GM23338 (cell line): ENCODE measurements at regions not wholly inside any gene's neighbourhood (a gene's known extent, or its start where the extent isn't known, plus 50 kb on each side); places are given as distances from the start of the nearest gene placed in this dataset.

Experiments
- ATAC-seq: fragments of 200-7000 bp; cut with Tn5 transposase; 3 replicates; pipeline ENCODE4 v1.9.1; 2020
- DNase-seq: peaks from one replicate; pipeline ENCODE4 v3.0.0-alpha.2; 2015; ENCODE audit warnings: low spot score
- H2AFZ ChIP-seq: fragments of 200-600 bp; sonication (generic); 2 replicates; pipeline ENCODE4 v1.8.0; 2016; ENCODE audit warnings: antibody characterized with exemption, mild to moderate bottlenecking, moderate library complexity
- H3F3A ChIP-seq: fragments of 200-600 bp; sonication (generic); replicated peaks from 2 replicates; pipeline ENCODE4 v1.8.0; 2017; ENCODE audit warnings: antibody characterized with exemption, mixed run types, low read depth
- H3K27ac ChIP-seq: fragments of 200-600 bp; sonication (generic); 2 replicates; pipeline ENCODE4 v1.6.1; 2016; ENCODE audit warnings: low read depth
- H3K27me3 ChIP-seq: fragments of 200-600 bp; sonication (generic); 2 replicates; pipeline ENCODE4 v1.8.0; 2016; ENCODE audit warnings: mild to moderate bottlenecking, mixed run types, moderate library complexity; ENCODE audit not compliant: insufficient read depth
- H3K36me3 ChIP-seq: fragments of 200-600 bp; sonication (generic); 2 replicates; pipeline ENCODE4 v1.8.0; 2016; ENCODE audit warnings: mild to moderate bottlenecking; ENCODE audit not compliant: insufficient read depth
- H3K4me1 ChIP-seq: fragments of 200-600 bp; sonication (generic); 2 replicates; pipeline ENCODE4 v1.8.0; 2016; ENCODE audit warnings: mild to moderate bottlenecking, moderate library complexity; ENCODE audit not compliant: insufficient read depth
- H3K4me2 ChIP-seq: fragments of 200-600 bp; sonication (generic); 2 replicates; pipeline ENCODE4 v1.7.1; 2017; ENCODE audit warnings: mixed run types
- H3K4me3 ChIP-seq: fragments of 200-600 bp; sonication (generic); 2 replicates; pipeline ENCODE4 v1.6.1; 2016; ENCODE audit warnings: mixed run types
- H3K79me2 ChIP-seq: fragments of 200-600 bp; sonication (generic); replicated peaks from 2 replicates; pipeline ENCODE4 v1.8.0; 2017; ENCODE audit warnings: mild to moderate bottlenecking; ENCODE audit not compliant: insufficient read depth
- H3K9me2 ChIP-seq: fragments of 200-600 bp; sonication (generic); 2 replicates; pipeline ENCODE4 v1.8.0; 2017; ENCODE audit not compliant: insufficient read depth
- H4K20me1 ChIP-seq: fragments of 200-600 bp; sonication (generic); replicated peaks from 2 replicates; pipeline ENCODE4 v1.8.0; 2017; ENCODE audit warnings: mild to moderate bottlenecking; ENCODE audit not compliant: insufficient read depth
- H3K27ac Mint-ChIP-seq: 2 replicates; pipeline ENCODE4 v1.8.0; 2020; ENCODE audit warnings: inconsistent platforms, mild to moderate bottlenecking, moderate library complexity, mixed read lengths
- H3K27me3 Mint-ChIP-seq: 3 replicates; pipeline ENCODE4 v1.8.0; 2022; ENCODE audit warnings: low read depth, mild to moderate bottlenecking, moderate library complexity, mixed read lengths, inconsistent platforms; ENCODE audit not compliant: insufficient read depth, poor library complexity
- H3K36me3 Mint-ChIP-seq: 3 replicates; pipeline ENCODE4 v1.8.0; 2021; ENCODE audit warnings: low read depth, mild to moderate bottlenecking, inconsistent platforms, moderate library complexity, mixed read lengths
- H3K4me1 Mint-ChIP-seq: 3 replicates; pipeline ENCODE4 v1.8.0; 2020; ENCODE audit warnings: mild to moderate bottlenecking, inconsistent platforms, mixed read lengths
- H3K4me3 Mint-ChIP-seq: 3 replicates; pipeline ENCODE4 v1.8.0; 2021; ENCODE audit warnings: moderate library complexity, mild to moderate bottlenecking, inconsistent platforms, mixed read lengths
- H3K9me3 Mint-ChIP-seq: 3 replicates; pipeline ENCODE4 v1.8.0; 2020; ENCODE audit warnings: moderate library complexity, mild to moderate bottlenecking, inconsistent platforms, mixed read lengths
- CREB1 ChIP-seq: fragments of 250-450 bp; sonication (Bioruptor Pico); IDR thresholded peaks from 2 replicates; pipeline ENCODE4 v1.5.0; 2020; ENCODE audit warnings: low read depth, mild to moderate bottlenecking, moderate library complexity
- JUNB ChIP-seq: IDR thresholded peaks from one replicate; pipeline ENCODE4 v1.6.1; 2016; ENCODE audit warnings: antibody characterized with exemption; ENCODE audit not compliant: unreplicated experiment
- NANOG ChIP-seq: IDR thresholded peaks from 2 replicates; pipeline ENCODE4 v1.6.1; 2016; ENCODE audit warnings: antibody characterized with exemption, borderline replicate concordance
- STAT1 ChIP-seq: IDR thresholded peaks from one replicate; pipeline ENCODE4 v1.6.1; 2016; ENCODE audit warnings: antibody characterized with exemption; ENCODE audit not compliant: unreplicated experiment
- ZNF114 ChIP-seq: fragments of 250-450 bp; sonication (Bioruptor Pico); IDR thresholded peaks from 2 replicates; pipeline ENCODE4 v1.5.0; 2020; ENCODE audit warnings: mild to moderate bottlenecking, moderate library complexity
- ZNF331 ChIP-seq: fragments of 250-450 bp; sonication (Bioruptor Pico); IDR thresholded peaks from 2 replicates; pipeline ENCODE4 v1.5.0; 2020; ENCODE audit warnings: low read depth, mild to moderate bottlenecking, moderate library complexity
- TF ChIP-seq, protein P1 (sequence below): fragments of 250-450 bp; sonication (Bioruptor Pico); IDR thresholded peaks from 2 replicates; pipeline ENCODE4 v1.5.0; 2020; ENCODE audit warnings: mild to moderate bottlenecking, moderate library complexity
- TF ChIP-seq, protein P2 (sequence below): IDR thresholded peaks from one replicate; pipeline ENCODE4 v1.6.1; 2018; ENCODE audit warnings: antibody characterized with exemption; ENCODE audit not compliant: unreplicated experiment
- TF ChIP-seq, protein P3 (sequence below): IDR thresholded peaks from 2 replicates; pipeline ENCODE4 v1.6.1; 2016; ENCODE audit warnings: antibody characterized with exemption
- TF ChIP-seq, protein P4 (sequence below), 2 experiments: fragments of 200-600 bp in 1 of 2; sonication (generic) in 1 of 2; conservative IDR thresholded peaks; 2 replicates each; pipeline versions ENCODE4 v1.5.1 to v1.6.1; 2016 to 2017; ENCODE audit warnings: antibody characterized with exemption in 2 of 2, low read depth in 2 of 2, mild to moderate bottlenecking in 2 of 2, moderate library complexity in 1 of 2

DNA sequence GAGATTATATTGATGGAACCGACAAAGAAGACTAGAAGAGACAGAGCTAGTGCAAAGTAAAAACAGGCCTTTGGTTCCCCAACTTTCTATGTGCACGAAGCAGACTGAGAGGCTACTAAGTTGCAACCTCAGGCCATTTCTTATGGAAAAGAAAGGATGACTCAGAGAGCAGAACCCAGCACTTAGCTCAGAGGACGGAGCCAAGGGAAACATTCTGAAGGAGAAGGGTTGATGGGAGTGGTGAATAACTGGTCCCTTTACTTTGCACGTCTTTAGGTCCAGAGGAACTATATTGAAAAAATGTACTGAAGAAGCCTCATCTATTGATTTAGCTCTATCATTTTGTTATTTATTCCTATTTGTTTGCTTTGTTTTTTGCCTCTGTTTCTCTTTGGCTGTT, 182.1 kb downstream of the CPE start (continued):
- TF ChIP-seq, protein P1, sequence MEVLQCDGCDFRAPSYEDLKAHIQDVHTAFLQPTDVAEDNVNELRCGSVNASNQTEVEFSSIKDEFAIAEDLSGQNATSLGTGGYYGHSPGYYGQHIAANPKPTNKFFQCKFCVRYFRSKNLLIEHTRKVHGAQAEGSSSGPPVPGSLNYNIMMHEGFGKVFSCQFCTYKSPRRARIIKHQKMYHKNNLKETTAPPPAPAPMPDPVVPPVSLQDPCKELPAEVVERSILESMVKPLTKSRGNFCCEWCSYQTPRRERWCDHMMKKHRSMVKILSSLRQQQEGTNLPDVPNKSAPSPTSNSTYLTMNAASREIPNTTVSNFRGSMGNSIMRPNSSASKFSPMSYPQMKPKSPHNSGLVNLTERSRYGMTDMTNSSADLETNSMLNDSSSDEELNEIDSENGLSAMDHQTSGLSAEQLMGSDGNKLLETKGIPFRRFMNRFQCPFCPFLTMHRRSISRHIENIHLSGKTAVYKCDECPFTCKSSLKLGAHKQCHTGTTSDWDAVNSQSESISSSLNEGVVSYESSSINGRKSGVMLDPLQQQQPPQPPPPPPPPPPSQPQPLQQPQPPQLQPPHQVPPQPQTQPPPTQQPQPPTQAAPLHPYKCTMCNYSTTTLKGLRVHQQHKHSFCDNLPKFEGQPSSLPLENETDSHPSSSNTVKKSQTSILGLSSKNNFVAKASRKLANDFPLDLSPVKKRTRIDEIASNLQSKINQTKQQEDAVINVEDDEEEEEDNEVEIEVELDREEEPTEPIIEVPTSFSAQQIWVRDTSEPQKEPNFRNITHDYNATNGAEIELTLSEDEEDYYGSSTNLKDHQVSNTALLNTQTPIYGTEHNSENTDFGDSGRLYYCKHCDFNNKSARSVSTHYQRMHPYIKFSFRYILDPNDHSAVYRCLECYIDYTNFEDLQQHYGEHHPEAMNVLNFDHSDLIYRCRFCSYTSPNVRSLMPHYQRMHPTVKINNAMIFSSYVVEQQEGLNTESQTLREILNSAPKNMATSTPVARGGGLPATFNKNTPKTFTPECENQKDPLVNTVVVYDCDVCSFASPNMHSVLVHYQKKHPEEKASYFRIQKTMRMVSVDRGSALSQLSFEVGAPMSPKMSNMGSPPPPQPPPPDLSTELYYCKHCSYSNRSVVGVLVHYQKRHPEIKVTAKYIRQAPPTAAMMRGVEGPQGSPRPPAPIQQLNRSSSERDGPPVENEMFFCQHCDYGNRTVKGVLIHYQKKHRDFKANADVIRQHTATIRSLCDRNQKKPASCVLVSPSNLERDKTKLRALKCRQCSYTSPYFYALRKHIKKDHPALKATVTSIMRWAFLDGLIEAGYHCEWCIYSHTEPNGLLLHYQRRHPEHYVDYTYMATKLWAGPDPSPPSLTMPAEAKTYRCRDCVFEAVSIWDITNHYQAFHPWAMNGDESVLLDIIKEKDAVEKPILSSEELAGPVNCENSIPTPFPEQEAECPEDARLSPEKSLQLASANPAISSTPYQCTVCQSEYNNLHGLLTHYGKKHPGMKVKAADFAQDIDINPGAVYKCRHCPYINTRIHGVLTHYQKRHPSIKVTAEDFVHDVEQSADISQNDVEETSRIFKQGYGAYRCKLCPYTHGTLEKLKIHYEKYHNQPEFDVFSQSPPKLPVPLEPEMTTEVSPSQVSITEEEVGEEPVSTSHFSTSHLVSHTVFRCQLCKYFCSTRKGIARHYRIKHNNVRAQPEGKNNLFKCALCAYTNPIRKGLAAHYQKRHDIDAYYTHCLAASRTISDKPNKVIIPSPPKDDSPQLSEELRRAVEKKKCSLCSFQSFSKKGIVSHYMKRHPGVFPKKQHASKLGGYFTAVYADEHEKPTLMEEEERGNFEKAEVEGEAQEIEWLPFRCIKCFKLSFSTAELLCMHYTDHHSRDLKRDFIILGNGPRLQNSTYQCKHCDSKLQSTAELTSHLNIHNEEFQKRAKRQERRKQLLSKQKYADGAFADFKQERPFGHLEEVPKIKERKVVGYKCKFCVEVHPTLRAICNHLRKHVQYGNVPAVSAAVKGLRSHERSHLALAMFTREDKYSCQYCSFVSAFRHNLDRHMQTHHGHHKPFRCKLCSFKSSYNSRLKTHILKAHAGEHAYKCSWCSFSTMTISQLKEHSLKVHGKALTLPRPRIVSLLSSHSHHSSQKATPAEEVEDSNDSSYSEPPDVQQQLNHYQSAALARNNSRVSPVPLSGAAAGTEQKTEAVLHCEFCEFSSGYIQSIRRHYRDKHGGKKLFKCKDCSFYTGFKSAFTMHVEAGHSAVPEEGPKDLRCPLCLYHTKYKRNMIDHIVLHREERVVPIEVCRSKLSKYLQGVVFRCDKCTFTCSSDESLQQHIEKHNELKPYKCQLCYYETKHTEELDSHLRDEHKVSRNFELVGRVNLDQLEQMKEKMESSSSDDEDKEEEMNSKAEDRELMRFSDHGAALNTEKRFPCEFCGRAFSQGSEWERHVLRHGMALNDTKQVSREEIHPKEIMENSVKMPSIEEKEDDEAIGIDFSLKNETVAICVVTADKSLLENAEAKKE (CRISPR knock-in tag): no peak
- TF ChIP-seq, protein P2, sequence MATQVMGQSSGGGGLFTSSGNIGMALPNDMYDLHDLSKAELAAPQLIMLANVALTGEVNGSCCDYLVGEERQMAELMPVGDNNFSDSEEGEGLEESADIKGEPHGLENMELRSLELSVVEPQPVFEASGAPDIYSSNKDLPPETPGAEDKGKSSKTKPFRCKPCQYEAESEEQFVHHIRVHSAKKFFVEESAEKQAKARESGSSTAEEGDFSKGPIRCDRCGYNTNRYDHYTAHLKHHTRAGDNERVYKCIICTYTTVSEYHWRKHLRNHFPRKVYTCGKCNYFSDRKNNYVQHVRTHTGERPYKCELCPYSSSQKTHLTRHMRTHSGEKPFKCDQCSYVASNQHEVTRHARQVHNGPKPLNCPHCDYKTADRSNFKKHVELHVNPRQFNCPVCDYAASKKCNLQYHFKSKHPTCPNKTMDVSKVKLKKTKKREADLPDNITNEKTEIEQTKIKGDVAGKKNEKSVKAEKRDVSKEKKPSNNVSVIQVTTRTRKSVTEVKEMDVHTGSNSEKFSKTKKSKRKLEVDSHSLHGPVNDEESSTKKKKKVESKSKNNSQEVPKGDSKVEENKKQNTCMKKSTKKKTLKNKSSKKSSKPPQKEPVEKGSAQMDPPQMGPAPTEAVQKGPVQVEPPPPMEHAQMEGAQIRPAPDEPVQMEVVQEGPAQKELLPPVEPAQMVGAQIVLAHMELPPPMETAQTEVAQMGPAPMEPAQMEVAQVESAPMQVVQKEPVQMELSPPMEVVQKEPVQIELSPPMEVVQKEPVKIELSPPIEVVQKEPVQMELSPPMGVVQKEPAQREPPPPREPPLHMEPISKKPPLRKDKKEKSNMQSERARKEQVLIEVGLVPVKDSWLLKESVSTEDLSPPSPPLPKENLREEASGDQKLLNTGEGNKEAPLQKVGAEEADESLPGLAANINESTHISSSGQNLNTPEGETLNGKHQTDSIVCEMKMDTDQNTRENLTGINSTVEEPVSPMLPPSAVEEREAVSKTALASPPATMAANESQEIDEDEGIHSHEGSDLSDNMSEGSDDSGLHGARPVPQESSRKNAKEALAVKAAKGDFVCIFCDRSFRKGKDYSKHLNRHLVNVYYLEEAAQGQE: no peak
- TF ChIP-seq JUNB (no peak), CREB1 (CRISPR knock-in tag) (no peak)

DNA sequence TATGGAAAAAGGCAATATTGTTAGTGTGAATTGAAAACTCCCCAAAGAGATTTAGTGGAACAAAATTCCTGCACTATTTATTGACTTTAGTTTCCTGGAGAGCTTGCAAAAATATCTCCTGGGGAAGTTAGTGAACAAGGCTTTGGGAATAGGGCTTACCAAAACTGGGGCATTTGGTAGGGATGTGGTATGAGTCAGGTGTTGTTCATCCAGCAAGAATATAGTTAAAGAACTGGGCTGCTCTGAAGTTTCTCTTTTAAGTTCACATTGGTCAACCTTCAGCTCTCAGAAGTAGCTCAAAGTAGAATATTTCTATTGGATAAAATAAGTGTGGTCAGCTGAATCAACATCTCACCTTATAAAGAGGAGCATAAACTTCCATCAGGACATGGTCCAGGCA, 185.0 kb downstream of the CPE start:
- H3K4me1 ChIP-seq: no peaks in the 10 kb centered on the region
- no peaks in the 10 kb centered on the region for H4K20me1 ChIP-seq
- H3K79me2 ChIP-seq: no peaks in the 10 kb centered on the region
- H3K4me3 Mint-ChIP-seq: no peak overlapping the region
- peaks cover 15% of the 10 kb centered on the region; the same call in 2 of the 3 replicates for H3K9me3 Mint-ChIP-seq
- H3K36me3 ChIP-seq: peaks cover 7% of the 10 kb centered on the region; the same call in 1 of the 2 replicates
- peaks cover 14% of the 10 kb centered on the region; the same call in 2 of the 3 replicates for H3K36me3 Mint-ChIP-seq
- no peak overlapping the region for H3K4me2 ChIP-seq
- no peak overlapping the region for H2AFZ ChIP-seq
- H3K27ac ChIP-seq: no peak overlapping the region
- no peaks in the 10 kb centered on the region for H3K4me1 Mint-ChIP-seq
- no peaks in the 10 kb centered on the region for H3F3A ChIP-seq
- H3K27me3 ChIP-seq: no peaks in the 10 kb centered on the region
- peaks cover 4% of the 10 kb centered on the region for H3K27me3 Mint-ChIP-seq
- H3K4me3 ChIP-seq: no peak overlapping the region
- DNase-seq: no peak
- no peak for ATAC-seq
- no peak overlapping the region for H3K27ac Mint-ChIP-seq
- H3K9me2 ChIP-seq: peaks cover 5% of the 10 kb centered on the region; the same call in 1 of the 2 replicates
- TF ChIP-seq, protein P3, sequence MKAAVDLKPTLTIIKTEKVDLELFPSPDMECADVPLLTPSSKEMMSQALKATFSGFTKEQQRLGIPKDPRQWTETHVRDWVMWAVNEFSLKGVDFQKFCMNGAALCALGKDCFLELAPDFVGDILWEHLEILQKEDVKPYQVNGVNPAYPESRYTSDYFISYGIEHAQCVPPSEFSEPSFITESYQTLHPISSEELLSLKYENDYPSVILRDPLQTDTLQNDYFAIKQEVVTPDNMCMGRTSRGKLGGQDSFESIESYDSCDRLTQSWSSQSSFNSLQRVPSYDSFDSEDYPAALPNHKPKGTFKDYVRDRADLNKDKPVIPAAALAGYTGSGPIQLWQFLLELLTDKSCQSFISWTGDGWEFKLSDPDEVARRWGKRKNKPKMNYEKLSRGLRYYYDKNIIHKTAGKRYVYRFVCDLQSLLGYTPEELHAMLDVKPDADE: no peak
- TF ChIP-seq ZNF114: no peak
- TF ChIP-seq JUNB: no peak
- TF ChIP-seq, protein P4, sequence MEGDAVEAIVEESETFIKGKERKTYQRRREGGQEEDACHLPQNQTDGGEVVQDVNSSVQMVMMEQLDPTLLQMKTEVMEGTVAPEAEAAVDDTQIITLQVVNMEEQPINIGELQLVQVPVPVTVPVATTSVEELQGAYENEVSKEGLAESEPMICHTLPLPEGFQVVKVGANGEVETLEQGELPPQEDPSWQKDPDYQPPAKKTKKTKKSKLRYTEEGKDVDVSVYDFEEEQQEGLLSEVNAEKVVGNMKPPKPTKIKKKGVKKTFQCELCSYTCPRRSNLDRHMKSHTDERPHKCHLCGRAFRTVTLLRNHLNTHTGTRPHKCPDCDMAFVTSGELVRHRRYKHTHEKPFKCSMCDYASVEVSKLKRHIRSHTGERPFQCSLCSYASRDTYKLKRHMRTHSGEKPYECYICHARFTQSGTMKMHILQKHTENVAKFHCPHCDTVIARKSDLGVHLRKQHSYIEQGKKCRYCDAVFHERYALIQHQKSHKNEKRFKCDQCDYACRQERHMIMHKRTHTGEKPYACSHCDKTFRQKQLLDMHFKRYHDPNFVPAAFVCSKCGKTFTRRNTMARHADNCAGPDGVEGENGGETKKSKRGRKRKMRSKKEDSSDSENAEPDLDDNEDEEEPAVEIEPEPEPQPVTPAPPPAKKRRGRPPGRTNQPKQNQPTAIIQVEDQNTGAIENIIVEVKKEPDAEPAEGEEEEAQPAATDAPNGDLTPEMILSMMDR (conservative IDR thresholded peaks at IDR 0.05; ENCODE audit: low read depth in 2 of 2): no peak
- TF ChIP-seq ZNF331 (CRISPR knock-in tag): no peak
- no peak for TF ChIP-seq NANOG
- TF ChIP-seq STAT1: no peak
